Activated CD8-positive, alpha-beta memory T cell treated with anti-CD3 and anti-CD28 coated beads for 24 hours (primary cell): ENCODE measurements at regions not wholly inside any gene's neighbourhood (a gene's known extent, or its start where the extent isn't known, plus 50 kb on each side); places are given as distances from the start of the nearest gene placed in this dataset.

Source experiments
- DNase-seq: peaks from one replicate; pipeline ENCODE4 v3.0.0-alpha.2; 2020

DNA sequence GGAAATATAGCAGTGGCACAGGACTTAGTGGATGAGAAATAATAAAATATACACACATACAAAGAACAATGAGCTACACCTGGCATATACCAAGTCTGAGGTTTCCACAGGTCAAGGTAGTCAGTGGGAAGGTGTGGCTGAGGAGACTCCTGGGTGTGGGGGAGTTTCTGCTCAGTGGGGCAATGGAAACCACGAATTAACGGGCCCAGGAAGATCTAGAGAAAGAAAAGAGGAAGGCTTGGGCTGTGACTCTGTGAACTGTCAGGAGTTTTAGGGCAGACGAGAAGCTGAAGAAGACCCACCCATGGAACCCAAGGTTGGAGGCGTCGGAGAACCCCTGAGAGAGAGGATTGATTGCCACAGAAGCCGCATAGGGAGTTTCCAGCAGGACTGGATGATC is 196.5 kb downstream of the HERPUD2 start:
- DNase-seq: no peak

DNA sequence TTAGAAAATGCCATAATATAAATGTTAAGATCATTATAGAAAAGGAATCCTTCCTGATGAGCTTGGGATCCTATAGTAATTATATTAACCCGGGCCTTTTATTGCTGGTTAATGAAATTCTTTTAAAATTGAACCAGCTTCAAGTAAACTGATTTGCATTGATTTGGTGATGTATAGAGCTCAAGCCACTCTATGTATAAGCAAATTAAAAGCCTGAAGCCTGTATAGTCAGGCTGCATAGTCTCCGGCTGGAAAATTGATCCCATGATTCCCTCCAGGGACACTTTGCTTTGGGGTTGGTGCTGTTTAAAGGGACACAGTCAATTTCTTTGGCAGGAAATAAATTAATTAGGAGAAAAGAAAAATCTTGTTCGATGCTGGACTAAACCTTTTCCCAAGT is 199.1 kb downstream of the HERPUD2 start:
- DNase-seq: no peak

DNA sequence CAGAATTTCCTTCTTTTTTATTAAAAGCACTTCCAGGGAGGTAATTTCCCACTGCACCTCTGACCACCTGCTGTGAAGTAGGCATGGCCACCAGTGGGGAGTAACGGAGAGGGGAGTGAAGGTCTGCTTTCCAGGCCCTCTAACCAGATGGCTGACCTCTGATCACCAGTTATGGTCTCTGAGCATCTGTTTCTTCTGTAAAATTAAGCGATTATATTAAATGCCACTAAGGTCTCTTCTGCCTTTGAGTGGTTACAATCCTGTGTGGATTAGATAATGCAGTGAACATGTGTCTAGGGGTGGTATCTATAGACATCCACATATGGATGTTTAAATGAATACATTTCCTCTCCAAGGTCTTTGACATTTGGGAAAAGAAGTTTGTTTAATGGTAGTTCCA is 199.6 kb downstream of the HERPUD2 start:
- no peak for DNase-seq

DNA sequence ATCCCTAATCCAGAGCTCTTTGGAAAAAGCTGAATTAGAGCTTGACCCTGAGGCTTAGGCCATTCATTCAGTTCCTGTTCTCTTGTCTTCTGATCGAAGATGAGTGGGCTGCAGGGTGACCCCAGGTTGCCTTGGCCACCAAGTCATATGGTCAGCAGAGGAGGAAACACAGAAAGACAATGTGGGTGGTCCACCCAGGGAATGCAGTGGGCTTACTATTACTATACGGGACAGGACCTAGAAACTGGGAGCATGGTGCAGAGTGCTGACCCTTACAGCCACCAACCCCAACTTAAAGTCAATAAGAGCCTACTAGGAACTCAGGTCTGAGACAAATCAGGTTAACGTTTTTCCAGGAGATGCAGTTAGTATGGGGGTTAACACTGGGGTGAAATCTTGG is 200.5 kb downstream of the HERPUD2 start:
- DNase-seq: no peak

DNA sequence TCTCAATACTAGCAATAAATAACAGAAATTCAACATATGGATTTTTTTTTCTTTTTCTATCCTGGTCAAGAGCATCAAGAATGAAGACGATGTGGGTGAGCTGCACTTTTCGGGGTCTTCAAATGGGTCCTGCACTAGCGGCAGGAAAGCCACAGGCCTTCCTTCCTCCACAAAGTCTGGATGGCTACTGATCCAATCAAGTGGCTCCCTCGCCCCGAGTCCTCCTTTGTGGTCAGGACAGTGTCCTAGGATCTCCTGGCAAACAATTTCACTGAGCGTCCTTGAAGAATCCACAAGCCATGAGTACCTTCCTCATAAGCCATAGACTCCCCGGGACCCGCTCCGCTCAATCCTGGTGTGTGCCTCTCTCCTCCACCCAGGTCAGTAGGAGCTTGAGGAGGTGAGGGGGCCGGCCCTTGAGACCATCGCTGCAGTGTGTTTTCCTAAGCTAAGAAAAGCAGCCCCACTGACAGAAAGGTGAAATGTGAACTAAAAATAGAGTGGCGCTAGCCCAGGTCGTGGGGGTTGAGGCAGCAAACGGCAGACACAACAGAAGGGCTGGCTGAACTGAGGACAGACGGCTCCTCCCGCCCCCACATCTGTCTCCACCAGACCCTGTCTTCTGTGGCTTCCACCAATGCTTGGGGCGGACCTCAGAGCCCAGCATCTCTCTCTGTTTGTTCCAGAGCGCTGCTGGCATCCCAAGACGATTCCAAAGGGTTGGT is 202.3 kb downstream of the HERPUD2 start:
- DNase-seq: no peak

DNA sequence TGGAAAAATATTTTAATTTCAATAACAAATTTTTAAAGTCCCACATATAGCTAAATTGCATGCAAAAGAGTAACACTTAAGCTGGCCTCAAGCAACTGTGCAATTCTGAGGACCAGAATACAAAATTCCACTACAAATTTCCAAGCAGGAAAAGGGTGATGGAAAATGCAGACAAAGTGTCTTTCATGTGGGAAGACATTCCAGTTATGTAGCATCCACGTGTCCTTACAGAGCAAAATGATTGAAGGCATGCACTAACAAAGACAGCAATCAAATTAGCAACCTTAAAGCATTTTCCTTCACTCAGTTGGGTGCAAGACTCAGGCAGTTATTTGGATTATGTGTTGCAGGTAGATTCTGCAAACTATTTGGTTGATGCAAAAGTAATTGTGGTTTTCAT is 203.7 kb downstream of the HERPUD2 start:
- DNase-seq: no peak

DNA sequence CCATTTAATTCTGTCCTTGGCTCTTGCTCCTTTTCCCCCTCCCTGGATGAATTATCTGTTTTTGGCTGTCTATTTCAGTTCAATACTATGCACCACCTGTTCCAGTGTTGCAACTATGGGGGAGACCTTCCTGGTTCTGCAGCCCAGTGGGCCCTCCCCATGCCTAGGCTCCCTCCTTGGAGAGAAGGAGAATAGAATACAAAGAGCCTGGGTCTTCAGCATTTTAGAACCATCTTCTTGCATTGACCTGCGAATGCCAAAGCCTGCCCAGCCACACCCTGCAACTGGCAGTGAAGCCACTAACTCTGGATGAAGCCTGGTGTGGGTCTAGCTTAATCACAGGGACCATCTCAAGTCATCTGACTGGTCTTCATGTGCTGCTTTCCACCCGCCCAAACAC is 207.1 kb downstream of the HERPUD2 start:
- DNase-seq: no peak

DNA sequence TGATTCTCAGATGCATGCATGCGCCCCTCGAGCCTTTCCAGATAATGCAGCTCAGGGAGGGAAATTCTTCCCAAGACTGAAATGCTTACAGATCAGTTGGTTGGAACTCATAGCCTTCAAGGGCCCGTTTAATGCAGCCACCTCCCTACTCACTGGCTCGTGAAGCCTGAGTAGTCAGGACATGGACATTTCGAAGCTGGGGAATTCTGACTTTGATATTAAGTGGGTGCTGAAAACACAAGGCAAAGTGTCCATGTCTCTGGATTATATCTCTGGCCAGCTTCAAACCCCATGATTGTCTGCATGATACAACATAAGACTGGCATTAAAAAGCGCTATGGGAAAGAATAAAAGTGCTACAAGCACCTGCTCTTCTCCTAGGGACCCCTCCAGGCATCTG is 207.5 kb downstream of the HERPUD2 start:
- DNase-seq: no peak

DNA sequence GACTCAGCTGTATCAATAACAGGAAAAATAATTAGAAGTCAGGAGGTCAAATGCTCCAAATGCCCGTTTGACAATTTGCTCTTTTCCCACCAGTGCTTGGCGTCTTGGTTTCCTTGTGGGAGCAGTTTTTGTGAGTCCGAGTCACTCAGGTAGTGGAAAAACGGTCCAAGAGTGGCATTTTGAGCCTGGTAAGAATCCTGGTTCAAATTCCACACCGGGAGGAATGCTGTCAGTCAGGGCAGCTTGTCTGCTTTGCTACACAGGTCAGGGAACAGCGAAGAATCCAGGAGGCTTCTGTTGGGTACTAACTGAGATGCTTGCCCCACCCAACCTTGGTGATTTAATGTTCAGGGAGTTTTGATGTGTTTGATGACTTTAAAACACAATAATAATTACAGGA is 209.5 kb downstream of the HERPUD2 start:
- no peak for DNase-seq

DNA sequence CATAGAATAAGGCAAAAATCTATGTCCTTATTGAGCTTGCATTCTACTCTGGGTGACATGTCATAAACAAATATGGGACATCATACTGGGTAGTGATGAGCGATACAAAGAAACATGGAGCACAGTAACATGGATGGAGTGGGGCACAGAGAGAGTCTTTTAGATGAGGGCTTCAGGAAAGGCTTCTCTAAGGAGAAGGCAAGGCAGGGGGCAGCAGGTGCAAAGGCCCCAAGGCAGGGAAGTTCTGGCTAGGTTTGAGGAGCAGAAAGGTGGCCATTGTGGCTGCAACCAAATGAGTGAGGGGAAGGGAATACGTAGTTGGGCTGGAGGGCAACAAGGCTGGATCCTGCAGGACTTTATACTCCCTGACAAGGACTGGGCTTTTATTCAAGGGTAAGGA is 211.4 kb downstream of the HERPUD2 start:
- no peak for DNase-seq

DNA sequence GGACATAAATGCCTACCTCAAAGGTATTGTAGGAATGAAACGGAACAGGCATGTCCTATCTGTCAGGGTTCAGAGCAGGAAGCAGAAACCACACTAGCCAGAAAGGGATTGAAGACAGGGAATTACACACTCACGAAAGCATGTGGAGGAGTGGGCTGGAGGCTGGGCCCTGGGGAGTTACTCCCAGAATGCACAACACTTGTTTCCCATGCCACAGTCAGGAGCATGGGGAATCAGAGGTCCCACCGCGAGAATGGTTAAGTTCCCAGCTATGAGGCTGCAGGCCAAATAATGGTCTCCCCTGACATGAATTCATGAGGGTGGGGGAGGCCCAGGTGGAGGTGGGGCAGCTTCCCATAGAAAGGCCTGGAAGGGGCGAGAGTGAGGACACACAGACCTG is 212.7 kb downstream of the HERPUD2 start:
- no peak for DNase-seq

DNA sequence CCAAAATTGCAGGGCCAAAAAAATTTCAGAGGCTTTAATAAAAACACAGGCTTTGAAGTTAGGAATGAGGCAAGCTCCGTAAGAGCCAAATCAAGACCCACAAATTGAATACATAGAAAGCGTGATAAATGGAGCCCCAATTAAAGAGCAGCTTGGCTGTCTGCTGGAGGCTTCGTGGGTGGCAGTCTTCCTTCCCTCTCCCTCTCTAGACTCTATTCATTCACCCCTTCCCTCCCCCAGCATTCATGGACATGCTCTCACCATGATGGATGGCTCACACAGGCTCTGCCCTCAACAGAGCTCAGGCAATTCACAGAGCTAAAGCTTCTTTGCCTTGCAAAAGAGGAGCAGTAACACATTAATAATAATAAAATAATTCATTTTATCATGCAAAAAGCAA is 214.1 kb downstream of the HERPUD2 start:
- no peak for DNase-seq

DNA sequence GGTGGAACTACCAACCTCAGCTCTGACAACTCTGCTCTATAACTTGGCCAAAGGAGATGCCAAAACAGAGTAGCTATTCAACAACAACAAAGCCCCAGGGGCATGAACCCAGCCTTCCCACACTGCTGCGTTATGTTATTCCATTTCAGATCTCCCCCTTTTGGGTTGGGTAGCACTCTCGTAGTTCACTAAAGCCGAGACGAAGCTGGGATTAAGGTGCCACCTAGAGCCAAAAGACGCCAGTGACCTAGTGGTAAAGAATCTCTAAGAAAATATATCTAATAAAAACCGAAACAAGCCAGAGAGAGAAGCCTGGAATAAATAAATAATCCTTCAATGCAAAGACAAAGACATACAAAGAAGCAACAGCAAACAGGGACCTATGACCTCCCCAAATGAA is 217.3 kb downstream of the HERPUD2 start:
- DNase-seq: no peak

DNA sequence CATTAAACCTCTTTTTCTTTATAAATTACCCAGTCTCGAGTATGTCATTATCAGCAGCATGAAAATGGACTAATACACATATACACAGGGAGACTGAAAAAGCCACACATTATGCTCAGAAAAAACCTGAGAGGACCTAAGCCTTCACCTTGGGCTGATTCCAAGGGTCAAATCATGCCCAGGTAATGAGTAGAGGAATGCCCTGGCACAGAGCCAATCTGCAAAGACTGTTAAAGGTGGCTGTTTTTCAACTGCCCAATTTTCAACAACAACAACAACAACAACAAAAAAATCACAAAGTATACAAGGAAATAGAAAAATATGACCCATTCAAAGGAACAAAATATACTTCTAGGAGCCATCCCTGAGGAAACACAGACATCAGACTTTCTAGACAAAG is 220.2 kb upstream of the TBX20 start:
- DNase-seq: no peak

DNA sequence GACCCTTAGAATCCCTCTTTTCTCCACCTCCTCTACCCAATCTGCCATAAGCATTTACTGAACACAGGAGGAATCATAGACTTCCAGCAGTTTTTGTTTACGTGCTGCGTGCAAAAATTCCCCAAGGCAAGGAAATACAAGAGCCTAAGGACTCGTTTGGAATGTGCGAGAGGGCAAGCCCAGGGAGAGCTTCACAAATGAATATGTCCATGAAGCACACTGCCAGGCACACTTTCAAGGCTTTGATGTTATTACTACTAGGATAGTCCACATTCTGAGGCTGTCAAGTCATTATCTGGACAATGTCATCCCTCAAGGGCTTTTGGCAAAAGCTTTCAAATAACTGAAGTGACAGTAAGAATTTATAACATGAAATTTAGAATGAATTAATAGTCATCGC is 214.7 kb upstream of the TBX20 start:
- DNase-seq: no peak

DNA sequence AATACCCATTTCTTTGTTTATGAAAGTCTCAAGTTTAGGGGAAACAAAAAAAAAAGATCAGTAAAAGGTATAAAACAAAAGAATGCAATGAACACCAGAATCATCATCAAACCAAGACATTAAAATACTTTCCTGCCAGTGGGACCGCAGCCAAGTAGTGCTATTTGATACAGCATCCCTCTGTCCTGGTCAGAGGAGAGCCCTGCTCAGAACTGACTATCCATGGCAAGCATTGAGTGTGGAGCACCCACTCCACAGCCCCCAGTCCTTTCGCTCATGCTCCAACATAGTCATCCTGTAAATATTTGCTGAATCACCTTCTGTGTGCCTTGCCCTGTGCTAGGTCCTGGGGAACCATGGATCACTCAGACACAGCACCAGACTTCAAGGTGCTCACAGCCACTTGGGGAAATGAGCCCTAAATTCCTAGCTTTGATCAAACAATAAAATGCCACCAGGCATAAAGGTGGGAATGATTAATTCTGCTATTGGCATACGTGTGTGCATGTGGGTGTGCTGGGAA is 213.6 kb upstream of the TBX20 start:
- DNase-seq: no peak

DNA sequence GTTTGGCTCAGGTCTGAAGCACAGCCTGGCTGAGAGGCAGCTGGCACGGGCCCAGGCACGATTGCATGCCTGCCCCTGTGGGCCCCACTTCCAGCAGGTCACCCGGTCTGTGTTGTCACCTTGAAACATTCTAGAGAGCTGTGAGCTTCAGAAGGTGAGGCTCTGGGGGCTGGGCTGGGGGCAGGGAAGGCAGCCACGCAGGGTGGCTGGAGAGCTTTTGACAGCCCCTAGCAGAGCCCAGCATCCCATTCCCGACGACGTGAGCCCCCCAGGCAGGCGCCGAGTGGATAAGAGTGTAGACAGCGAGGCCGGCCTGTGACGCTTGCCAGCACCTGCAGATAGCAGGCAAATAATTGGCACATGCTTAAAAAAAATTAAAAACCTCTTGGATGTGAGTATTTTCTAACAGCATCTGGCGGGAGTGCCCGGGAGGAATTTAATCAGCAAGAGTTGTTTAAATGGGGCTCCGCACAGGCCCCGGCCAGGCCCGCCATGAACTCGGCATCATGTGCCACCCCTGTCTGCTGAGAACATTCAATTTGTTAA is 212.0 kb upstream of the TBX20 start:
- no peak for DNase-seq

DNA sequence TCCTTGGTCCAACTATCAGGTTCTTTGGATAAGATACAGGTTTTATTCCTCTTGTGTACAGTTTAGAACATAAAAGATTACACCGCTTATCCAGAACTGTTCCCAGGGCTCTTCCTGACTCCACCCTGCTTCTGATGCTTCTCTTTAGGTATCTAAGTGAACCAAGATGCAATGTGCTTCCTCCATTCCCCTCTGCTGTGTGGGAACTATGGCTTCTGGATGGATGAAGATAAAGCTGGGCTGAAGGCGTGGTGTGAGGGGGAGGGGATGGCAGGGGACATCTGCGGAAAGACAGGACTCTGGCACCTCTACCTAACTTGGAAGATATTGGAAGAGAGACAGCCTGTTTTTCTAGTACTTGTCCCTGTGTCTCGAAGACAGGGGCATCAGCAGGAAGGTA is 209.9 kb upstream of the TBX20 start:
- DNase-seq: no peak

DNA sequence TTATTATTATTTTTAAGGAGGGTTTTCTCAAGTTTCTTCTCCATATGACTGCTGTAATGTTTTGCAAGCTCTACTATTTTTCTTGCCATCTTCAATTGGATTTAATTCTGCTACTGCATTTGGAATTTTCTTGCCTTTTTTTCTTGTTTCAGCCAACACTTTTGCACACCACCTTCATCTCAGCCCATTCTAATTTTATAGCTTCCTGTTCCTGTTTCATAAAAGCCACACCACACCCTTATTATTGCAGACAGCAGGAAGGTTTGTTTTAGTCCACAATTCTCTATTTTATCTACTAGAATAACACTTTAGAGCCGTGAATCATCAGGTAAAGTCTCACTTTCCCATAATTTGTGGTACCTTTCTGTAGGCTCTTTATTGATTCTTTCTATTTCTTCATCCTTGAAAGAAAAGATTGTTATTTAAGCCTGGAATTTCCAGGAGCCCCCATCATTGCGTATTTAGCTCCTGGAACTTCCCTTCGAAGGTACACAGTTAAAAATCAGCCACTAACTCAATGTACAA is 209.3 kb upstream of the TBX20 start:
- no peak for DNase-seq

DNA sequence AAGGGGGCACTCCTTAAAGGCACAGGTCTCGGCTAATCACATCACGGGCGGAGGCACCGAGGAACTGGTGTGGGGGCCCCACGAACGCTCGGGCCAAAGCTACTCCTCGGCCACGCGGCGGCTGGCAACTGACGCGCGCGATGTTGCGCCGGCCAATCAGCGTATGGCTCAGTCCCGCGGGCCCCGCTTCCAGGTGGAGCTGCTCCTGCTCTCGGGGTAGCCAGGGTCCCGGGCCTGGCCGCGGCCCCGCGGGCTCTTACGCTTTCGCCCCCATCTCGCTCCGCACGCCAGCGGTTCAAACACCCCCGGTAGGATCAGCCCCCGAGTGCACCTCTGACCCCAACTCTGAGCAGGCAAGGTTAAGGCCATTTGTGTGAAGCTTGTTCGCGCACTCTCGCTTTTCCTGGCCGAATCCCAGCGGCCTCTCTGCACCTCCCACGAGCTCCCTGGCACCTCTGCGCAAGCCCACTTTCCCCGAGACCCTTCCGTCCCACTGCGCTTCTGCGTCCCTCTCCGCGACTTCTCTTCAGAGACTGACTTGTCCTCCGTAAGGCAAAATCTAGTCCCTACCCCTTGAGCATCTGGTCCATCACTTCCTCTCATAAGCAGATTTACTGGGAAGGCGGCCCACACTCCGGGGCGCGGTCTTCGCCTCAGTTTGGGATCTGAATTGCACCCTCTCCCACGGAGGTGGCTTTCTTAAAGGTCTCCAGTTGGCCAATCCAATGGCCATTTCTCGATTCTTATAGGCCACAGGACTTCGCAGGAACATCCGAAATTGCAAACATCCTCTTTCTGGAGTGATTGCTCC is 200.9 kb upstream of the TBX20 start:
- no peak for DNase-seq

DNA sequence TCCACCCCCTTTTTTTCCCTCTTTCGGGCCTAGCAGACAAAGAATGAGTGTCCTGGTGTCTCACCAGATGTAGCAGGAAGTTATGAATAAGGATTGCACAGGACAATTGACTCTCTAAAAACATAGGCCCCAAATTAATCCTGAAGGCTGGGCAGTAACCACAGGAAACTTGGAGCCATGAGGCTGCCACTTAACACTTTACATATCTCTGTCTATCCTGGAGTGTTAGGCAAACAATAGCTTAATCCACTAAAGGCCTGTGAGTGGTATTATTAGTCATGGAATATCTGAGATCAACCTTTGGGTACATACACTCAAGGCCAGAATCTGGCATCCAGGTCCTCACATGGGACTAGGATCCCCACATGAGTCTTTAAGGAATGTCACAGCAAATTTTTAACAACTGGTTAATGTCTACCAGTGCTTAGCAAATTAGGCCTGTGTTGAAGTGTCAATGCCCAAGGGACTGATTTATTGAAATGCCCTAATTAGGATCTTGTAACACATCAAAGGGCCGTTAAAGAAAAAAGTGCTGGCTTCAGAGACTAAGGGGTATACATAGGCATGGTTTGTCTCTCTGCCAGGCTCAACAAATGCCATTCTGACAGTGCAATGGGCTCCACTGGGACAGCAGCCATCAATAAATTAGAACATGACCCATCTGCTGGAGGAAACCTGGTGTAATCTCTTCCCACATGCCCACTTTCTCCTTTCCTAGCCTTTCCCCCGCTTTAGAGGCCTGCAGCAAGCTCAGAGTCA is 196.7 kb upstream of the TBX20 start:
- DNase-seq: no peak

DNA sequence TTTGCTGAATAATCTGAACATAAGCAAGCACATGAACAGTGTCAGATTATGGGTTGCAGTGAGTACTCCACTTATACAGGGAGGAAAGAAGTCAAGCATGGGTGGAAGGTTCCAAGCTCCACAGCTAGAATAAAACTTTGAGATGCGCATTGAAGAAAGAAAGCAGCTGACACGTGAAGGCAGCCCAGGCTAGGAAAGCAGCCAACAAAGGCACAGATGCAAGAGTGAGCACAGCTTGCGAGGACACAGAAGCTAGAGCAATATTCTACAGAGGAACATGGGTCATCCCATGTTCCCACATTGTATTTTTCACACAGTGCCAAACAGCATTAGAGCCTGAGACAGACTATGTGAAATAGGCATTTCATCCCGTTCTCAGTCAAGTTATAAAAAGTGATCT is 194.6 kb upstream of the TBX20 start:
- no peak for DNase-seq

DNA sequence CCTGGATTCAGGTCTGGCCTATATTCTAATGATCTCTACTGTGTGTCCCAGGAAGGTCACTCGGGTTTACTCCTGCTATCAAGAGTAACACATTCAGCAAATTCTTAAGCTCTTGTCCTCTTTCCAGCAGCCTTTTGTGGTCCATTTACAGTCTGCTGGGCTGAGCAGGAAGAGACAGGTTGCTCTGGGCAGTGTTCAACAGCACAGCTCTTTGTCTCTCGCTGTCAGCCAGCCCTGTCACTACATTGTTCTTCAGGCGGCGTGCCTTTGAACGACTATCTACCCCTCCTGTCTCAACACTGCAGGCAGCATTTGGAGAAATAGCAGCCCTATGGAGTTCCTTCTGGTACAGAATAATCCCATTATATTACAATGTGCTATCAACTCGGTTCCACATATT is 192.2 kb upstream of the TBX20 start:
- no peak for DNase-seq
